Astrocyte (in vitro differentiated cells and primary cell): ENCODE measurements at regions not wholly inside any gene's neighbourhood (a gene's known extent, or its start where the extent isn't known, plus 50 kb on each side); places are given as distances from the start of the nearest gene placed in this dataset.

Source experiments
- EZH2 ChIP-seq: IDR thresholded peaks from 2 replicates; pipeline ENCODE4 v1.6.1; 2012; ENCODE audit warnings: mild to moderate bottlenecking, low read length, inconsistent platforms; ENCODE audit not compliant: insufficient read depth
- TF ChIP-seq, protein P1 (sequence below): IDR thresholded peaks from 2 replicates; pipeline ENCODE4 v1.5.1; 2011; ENCODE audit warnings: low read depth, mild to moderate bottlenecking, inconsistent platforms, low read length, moderate library complexity; ENCODE audit not compliant: insufficient read depth

DNA sequence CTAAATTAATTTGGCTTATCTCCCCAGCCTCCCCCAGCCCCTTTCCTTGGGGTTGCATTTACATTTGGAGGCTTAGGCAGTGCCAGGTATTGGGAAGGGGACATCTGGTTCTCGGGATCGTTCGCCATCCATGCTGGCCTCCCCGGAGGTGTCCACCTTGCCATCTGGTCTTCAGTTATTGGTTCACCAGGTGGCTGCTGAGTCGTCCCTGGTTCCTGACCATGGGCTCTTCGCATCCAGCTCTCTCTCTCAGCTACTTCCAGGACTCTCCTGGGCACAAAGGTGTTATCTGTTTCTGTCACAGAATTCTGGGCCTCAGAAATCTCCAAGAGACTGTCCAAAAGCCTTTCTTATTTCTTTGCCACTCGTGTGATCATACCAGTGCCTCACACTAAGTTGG is 75.4 kb upstream of the SCOC start:
- no peak for TF ChIP-seq EZH2
- TF ChIP-seq, protein P1, sequence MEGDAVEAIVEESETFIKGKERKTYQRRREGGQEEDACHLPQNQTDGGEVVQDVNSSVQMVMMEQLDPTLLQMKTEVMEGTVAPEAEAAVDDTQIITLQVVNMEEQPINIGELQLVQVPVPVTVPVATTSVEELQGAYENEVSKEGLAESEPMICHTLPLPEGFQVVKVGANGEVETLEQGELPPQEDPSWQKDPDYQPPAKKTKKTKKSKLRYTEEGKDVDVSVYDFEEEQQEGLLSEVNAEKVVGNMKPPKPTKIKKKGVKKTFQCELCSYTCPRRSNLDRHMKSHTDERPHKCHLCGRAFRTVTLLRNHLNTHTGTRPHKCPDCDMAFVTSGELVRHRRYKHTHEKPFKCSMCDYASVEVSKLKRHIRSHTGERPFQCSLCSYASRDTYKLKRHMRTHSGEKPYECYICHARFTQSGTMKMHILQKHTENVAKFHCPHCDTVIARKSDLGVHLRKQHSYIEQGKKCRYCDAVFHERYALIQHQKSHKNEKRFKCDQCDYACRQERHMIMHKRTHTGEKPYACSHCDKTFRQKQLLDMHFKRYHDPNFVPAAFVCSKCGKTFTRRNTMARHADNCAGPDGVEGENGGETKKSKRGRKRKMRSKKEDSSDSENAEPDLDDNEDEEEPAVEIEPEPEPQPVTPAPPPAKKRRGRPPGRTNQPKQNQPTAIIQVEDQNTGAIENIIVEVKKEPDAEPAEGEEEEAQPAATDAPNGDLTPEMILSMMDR, result no peak
